Activated CD8-positive, alpha-beta memory T cell treated with anti-CD3 and anti-CD28 coated beads, Interleukin-2, amount 10 ng/mL, durations not matched to agents 7 days and 5 days (primary cell): ENCODE measurements at regions not wholly inside any gene's neighbourhood (a gene's known extent, or its start where the extent isn't known, plus 50 kb on each side); places are given as distances from the start of the nearest gene placed in this dataset.

Experiments
- ATAC-seq: fragments of 150-1000 bp; cut with Tn5 transposase; one replicate; pipeline ENCODE4 v1.10.0; 2021; ENCODE audit warnings: moderate library complexity
- CTCF ChIA-PET: fragments of 350-600 bp; sonication (Branson Sonifier 250); formaldehyde crosslinking; loops from one replicate; lab custom pipeline; 2021; ENCODE audit warnings: antibody characterized with exemption; lab: Charles Lee
- DNase-seq: peaks from one replicate; pipeline ENCODE4 v3.0.0-alpha.2; 2020
- H3K27ac Mint-ChIP-seq: one replicate; pipeline ENCODE4 v1.8.0; 2021; ENCODE audit warnings: mild to moderate bottlenecking, mixed read lengths
- H3K27me3 Mint-ChIP-seq: one replicate; pipeline ENCODE4 v1.8.0; 2021; ENCODE audit warnings: mixed read lengths
- H3K36me3 Mint-ChIP-seq: one replicate; pipeline ENCODE4 v1.8.0; 2021; ENCODE audit warnings: mild to moderate bottlenecking, mixed read lengths
- H3K4me1 Mint-ChIP-seq: one replicate; pipeline ENCODE4 v1.8.0; 2021; ENCODE audit warnings: mixed read lengths
- H3K4me3 Mint-ChIP-seq: one replicate; pipeline ENCODE4 v1.8.0; 2021; ENCODE audit warnings: mild to moderate bottlenecking, moderate library complexity, mixed read lengths
- H3K9me3 Mint-ChIP-seq: one replicate; pipeline ENCODE4 v1.8.0; 2022; ENCODE audit warnings: low read depth, mixed read lengths

GRCh38 chr19:31516756-31517155 is 167.5 kb upstream of the TSHZ3 start:
- no peak overlapping the region for H3K27ac Mint-ChIP-seq
- H3K9me3 Mint-ChIP-seq: peaks cover 4% of the 10 kb centered on the region
- no peak for ATAC-seq
- H3K36me3 Mint-ChIP-seq: no peaks in the 10 kb centered on the region
- H3K4me3 Mint-ChIP-seq: no peak overlapping the region
- H3K4me1 Mint-ChIP-seq: no peaks in the 10 kb centered on the region
- DNase-seq: no peak
- no peaks in the 10 kb centered on the region for H3K27me3 Mint-ChIP-seq
- CTCF ChIA-PET: no interaction called here

GRCh38 chr19:31517224-31518180 is 168.3 kb upstream of the TSHZ3 start:
- Mint-ChIP-seq H3K36me3 (no peaks in the 10 kb centered on the region), H3K27ac (no peak overlapping the region), H3K4me3 (no peak overlapping the region), H3K9me3 (peaks cover 4% of the 10 kb centered on the region), H3K4me1 (no peaks in the 10 kb centered on the region), H3K27me3 (no peaks in the 10 kb centered on the region)
- CTCF ChIA-PET: no interaction called here
- no peak for ATAC-seq
- no peak for DNase-seq

GRCh38 chr19:31518216-31519020 is 169.2 kb upstream of the TSHZ3 start:
- Mint-ChIP-seq H3K36me3 (no peaks in the 10 kb centered on the region), H3K4me1 (no peaks in the 10 kb centered on the region), H3K27ac (no peak overlapping the region), H3K4me3 (no peak overlapping the region), H3K27me3 (no peaks in the 10 kb centered on the region), H3K9me3 (peaks cover 4% of the 10 kb centered on the region)
- no peak for ATAC-seq
- DNase-seq: no peak
- CTCF ChIA-PET: no interaction called here

- ATAC-seq (no peak), DNase-seq (no peak)
- Mint-ChIP-seq H3K27ac (no peak overlapping the region), H3K4me3 (no peak overlapping the region), H3K9me3 (peaks cover 4% of the 10 kb centered on the region), H3K27me3 (no peaks in the 10 kb centered on the region), H3K4me1 (no peaks in the 10 kb centered on the region), H3K36me3 (no peaks in the 10 kb centered on the region)
- CTCF ChIA-PET: no interaction called here
Measured at GRCh38 chr19:31519256-31519655, 170.0 kb upstream of the TSHZ3 start.

- no peaks in the 10 kb centered on the region for H3K27me3 Mint-ChIP-seq
- H3K4me1 Mint-ChIP-seq: no peaks in the 10 kb centered on the region
- H3K27ac Mint-ChIP-seq: no peak overlapping the region
- CTCF ChIA-PET: no interaction called here
- ATAC-seq: no peak
- peaks cover 4% of the 10 kb centered on the region for H3K9me3 Mint-ChIP-seq
- DNase-seq: no peak
- no peak overlapping the region for H3K4me3 Mint-ChIP-seq
- no peaks in the 10 kb centered on the region for H3K36me3 Mint-ChIP-seq
Measured at GRCh38 chr19:31519908-31520307, 170.7 kb upstream of the TSHZ3 start.

- H3K36me3 Mint-ChIP-seq: no peaks in the 10 kb centered on the region
Measured at GRCh38 chr19:31520633-31521032, 171.4 kb upstream of the TSHZ3 start.

GRCh38 chr19:31525610-31526147 is 176.4 kb upstream of the TSHZ3 start:
- Mint-ChIP-seq H3K9me3 (peaks cover 9% of the 10 kb centered on the region), H3K27ac (no peak overlapping the region), H3K36me3 (no peaks in the 10 kb centered on the region), H3K4me3 (no peak overlapping the region), H3K4me1 (no peaks in the 10 kb centered on the region), H3K27me3 (no peaks in the 10 kb centered on the region)
- ATAC-seq (no peak), DNase-seq (no peak)
- CTCF ChIA-PET: no interaction called here

More at GRCh38 chr19:31520633-31521032, 171.4 kb upstream of the TSHZ3 start:
- Mint-ChIP-seq H3K4me3 (no peak overlapping the region), H3K27me3 (no peaks in the 10 kb centered on the region), H3K4me1 (no peaks in the 10 kb centered on the region), H3K9me3 (peaks cover 7% of the 10 kb centered on the region), H3K27ac (no peak overlapping the region)
- no peak for DNase-seq
- CTCF ChIA-PET: no interaction called here
- no peak for ATAC-seq

GRCh38 chr19:31527443-31527842 is 178.2 kb upstream of the TSHZ3 start:
- no peaks in the 10 kb centered on the region for H3K27me3 Mint-ChIP-seq
- H3K4me1 Mint-ChIP-seq: no peaks in the 10 kb centered on the region
- no peak overlapping the region for H3K4me3 Mint-ChIP-seq
- CTCF ChIA-PET: no interaction called here
- H3K9me3 Mint-ChIP-seq: peaks cover 9% of the 10 kb centered on the region
- no peak for DNase-seq
- H3K36me3 Mint-ChIP-seq: no peaks in the 10 kb centered on the region
- no peak overlapping the region for H3K27ac Mint-ChIP-seq
- ATAC-seq: no peak

GRCh38 chr19:31528261-31528660 is 179.0 kb upstream of the TSHZ3 start:
- no peak for ATAC-seq
- Mint-ChIP-seq H3K27ac (no peak overlapping the region), H3K27me3 (no peaks in the 10 kb centered on the region), H3K36me3 (no peaks in the 10 kb centered on the region), H3K4me3 (no peak overlapping the region), H3K9me3 (peaks cover 9% of the 10 kb centered on the region), H3K4me1 (no peaks in the 10 kb centered on the region)
- CTCF ChIA-PET: no interaction called here
- no peak for DNase-seq

- Mint-ChIP-seq H3K4me3 (no peak overlapping the region), H3K9me3 (peaks cover 9% of the 10 kb centered on the region), H3K4me1 (no peaks in the 10 kb centered on the region), H3K27ac (no peak overlapping the region), H3K36me3 (no peaks in the 10 kb centered on the region), H3K27me3 (no peaks in the 10 kb centered on the region)
- no peak for DNase-seq
- CTCF ChIA-PET: no interaction called here
- no peak for ATAC-seq
Measured at GRCh38 chr19:31529121-31529520, 179.9 kb upstream of the TSHZ3 start.

GRCh38 chr19:31530781-31531180 is 181.5 kb upstream of the TSHZ3 start:
- Mint-ChIP-seq H3K9me3 (peaks cover 7% of the 10 kb centered on the region), H3K36me3 (no peaks in the 10 kb centered on the region), H3K27ac (no peak overlapping the region), H3K4me3 (no peak overlapping the region), H3K27me3 (no peaks in the 10 kb centered on the region), H3K4me1 (no peaks in the 10 kb centered on the region)
- DNase-seq (no peak), ATAC-seq (no peak)
- CTCF ChIA-PET: no interaction called here

- CTCF ChIA-PET: no interaction called here
- H3K27me3 Mint-ChIP-seq: no peaks in the 10 kb centered on the region
Measured at GRCh38 chr19:31531326-31531725, 182.1 kb upstream of the TSHZ3 start.

GRCh38 chr19:31532034-31532433 is 182.8 kb upstream of the TSHZ3 start:
- CTCF ChIA-PET: no interaction called here
- Mint-ChIP-seq H3K27ac (no peak overlapping the region), H3K9me3 (peaks cover 3% of the 10 kb centered on the region), H3K4me1 (no peaks in the 10 kb centered on the region), H3K4me3 (no peak overlapping the region), H3K36me3 (no peaks in the 10 kb centered on the region), H3K27me3 (no peaks in the 10 kb centered on the region)
- no peak for ATAC-seq
- no peak for DNase-seq

More at GRCh38 chr19:31531326-31531725, 182.1 kb upstream of the TSHZ3 start:
- no peak for DNase-seq
- Mint-ChIP-seq H3K4me3 (no peak overlapping the region), H3K27ac (no peak overlapping the region), H3K36me3 (no peaks in the 10 kb centered on the region), H3K9me3 (peaks cover 3% of the 10 kb centered on the region), H3K4me1 (no peaks in the 10 kb centered on the region)
- ATAC-seq: no peak
